ENCODE measurements at regions not wholly inside any gene's neighbourhood (a gene's known extent, or its start where the extent isn't known, plus 50 kb on each side); places are given as distances from the start of the nearest gene placed in this dataset.

DNA sequence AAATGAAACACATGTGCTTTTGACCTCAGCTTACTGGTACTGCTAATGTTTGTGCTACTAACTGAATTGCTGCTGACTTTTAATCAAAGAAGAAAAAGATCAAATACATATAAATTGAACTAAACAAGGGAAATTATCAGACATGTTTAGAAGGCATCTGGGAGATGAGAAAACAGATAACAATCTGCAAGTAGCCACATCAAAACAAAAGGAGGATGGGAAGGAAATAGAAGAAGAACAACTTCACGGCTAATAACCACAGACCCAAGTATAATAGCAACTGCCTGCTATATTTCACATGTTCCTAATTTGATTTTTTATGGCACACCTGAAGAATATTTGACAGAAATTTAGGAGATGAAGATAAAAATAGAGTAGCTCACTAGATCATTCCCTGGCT lies 542.6 kb upstream of the SYT4 start:
- no peaks in the 10 kb centered on the region for H3K9me3 Mint-ChIP-seq (ENCODE audit: unreplicated experiment)
- H3K36me3 Mint-ChIP-seq (ENCODE audit: insufficient read depth, unreplicated experiment), result no peaks in the 10 kb centered on the region
- POLR2A ChIA-PET, result no interaction called here
- H3K4me3 Mint-ChIP-seq (ENCODE audit: unreplicated experiment), result no peak overlapping the region
- BruUV-seq (replicated peaks), result no TSS peak
- intact Hi-C loops (cut with micrococcal nuclease), result no loop called here
- H3K27ac Mint-ChIP-seq (ENCODE audit: low read depth, unreplicated experiment), result no peak overlapping the region
- H3K4me1 Mint-ChIP-seq (ENCODE audit: insufficient read depth, unreplicated experiment), result no peaks in the 10 kb centered on the region
- no peaks in the 10 kb centered on the region for H3K27me3 Mint-ChIP-seq (ENCODE audit: insufficient read depth, unreplicated experiment)
- CTCF ChIA-PET, result interaction anchor here (0.6 kb wide), 1 partner anchor 158 kb away, joined by 3 read pairs; no protein-coding TSS in a partner anchor
- no peak for DNase-seq (ENCODE audit: unreplicated experiment)
- TF ChIP-seq CTCF (IDR thresholded peaks at IDR 0.05; ENCODE audit: unreplicated experiment), result no peak

DNA sequence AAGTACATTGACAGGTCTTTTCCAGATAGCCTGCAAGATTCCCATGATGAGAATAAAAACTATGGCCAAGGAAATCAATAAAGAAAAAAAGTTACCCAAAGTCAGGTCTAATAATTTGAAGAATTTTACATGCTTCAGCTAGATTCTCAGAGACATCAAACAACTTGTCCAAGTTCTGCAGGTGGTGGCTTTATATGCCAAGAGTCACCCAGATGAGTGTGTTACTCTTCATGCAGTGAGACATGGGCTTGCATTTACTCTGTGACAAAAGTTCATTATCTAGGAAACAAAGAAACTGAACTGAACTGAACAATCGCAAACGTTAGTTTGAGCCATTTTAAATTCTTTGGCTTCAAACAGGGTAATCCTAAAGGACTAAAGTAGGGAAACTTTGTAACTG lies 548.5 kb upstream of the SYT4 start:
- no peaks in the 10 kb centered on the region for H3K9me3 Mint-ChIP-seq (ENCODE audit: unreplicated experiment)
- CTCF ChIA-PET, result no interaction called here

DNA sequence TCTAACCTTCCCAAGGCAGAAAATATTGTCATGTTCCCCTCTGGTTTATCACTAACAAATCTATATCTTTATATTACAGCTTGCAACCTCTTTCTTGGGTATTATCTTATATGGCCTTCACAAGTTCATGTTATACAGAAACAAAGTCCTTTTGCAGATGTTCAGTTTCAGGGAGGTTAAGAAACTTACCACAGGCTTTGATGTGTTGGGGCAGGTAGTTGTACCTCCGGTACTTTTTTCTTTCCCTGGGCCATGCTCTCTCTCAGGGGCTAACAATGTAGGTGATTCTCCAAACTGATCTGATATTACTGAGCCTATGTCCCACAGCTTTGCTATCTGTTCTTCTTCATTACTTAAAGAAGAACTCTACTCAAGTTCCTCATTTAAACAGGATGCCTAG lies 548.9 kb upstream of the SYT4 start:
- TF ChIP-seq CTCF (IDR thresholded peaks at IDR 0.05; ENCODE audit: unreplicated experiment), result no peak
- POLR2A ChIA-PET, result interaction anchor here (0.6 kb wide), 1 partner anchor 287 kb away, joined by 3 read pairs; no protein-coding TSS in a partner anchor
- BruUV-seq (replicated peaks), result no TSS peak
- Mint-ChIP-seq H3K4me3 (ENCODE audit: unreplicated experiment) (no peak overlapping the region), H3K9me3 (ENCODE audit: unreplicated experiment) (no peaks in the 10 kb centered on the region), H3K36me3 (ENCODE audit: insufficient read depth, unreplicated experiment) (no peaks in the 10 kb centered on the region), H3K27me3 (ENCODE audit: insufficient read depth, unreplicated experiment) (no peaks in the 10 kb centered on the region), H3K27ac (ENCODE audit: low read depth, unreplicated experiment) (no peak overlapping the region), H3K4me1 (ENCODE audit: insufficient read depth, unreplicated experiment) (no peaks in the 10 kb centered on the region)
- no peak for DNase-seq (ENCODE audit: unreplicated experiment)
- CTCF ChIA-PET, result no interaction called here
- intact Hi-C loops (cut with micrococcal nuclease), result no loop called here

More for the DNA sequence above, 548.5 kb upstream of the SYT4 start:
- Mint-ChIP-seq H3K27me3 (ENCODE audit: insufficient read depth, unreplicated experiment) (no peaks in the 10 kb centered on the region), H3K4me3 (ENCODE audit: unreplicated experiment) (no peak overlapping the region), H3K27ac (ENCODE audit: low read depth, unreplicated experiment) (no peak overlapping the region), H3K36me3 (ENCODE audit: insufficient read depth, unreplicated experiment) (no peaks in the 10 kb centered on the region), H3K4me1 (ENCODE audit: insufficient read depth, unreplicated experiment) (no peaks in the 10 kb centered on the region)
- DNase-seq (ENCODE audit: unreplicated experiment), result no peak
- BruUV-seq (replicated peaks), result no TSS peak
- no peak for TF ChIP-seq CTCF (IDR thresholded peaks at IDR 0.05; ENCODE audit: unreplicated experiment)
- POLR2A ChIA-PET, result interaction anchor here (0.6 kb wide), 1 partner anchor 287 kb away, joined by 3 read pairs; no protein-coding TSS in a partner anchor
- intact Hi-C loops (cut with micrococcal nuclease), result no loop called here

- no peak overlapping the region for H3K4me3 Mint-ChIP-seq (ENCODE audit: unreplicated experiment)
- intact Hi-C loops (cut with micrococcal nuclease), result no loop called here
- no TSS peak for BruUV-seq (replicated peaks)
- H3K27ac Mint-ChIP-seq (ENCODE audit: low read depth, unreplicated experiment), result no peak overlapping the region
- no peaks in the 10 kb centered on the region for H3K36me3 Mint-ChIP-seq (ENCODE audit: insufficient read depth, unreplicated experiment)
- CTCF ChIA-PET, result interaction anchor here (0.6 kb wide), 1 partner anchor 8 kb away, joined by 4 read pairs; no protein-coding TSS in a partner anchor
- no peaks in the 10 kb centered on the region for H3K4me1 Mint-ChIP-seq (ENCODE audit: insufficient read depth, unreplicated experiment)
- H3K27me3 Mint-ChIP-seq (ENCODE audit: insufficient read depth, unreplicated experiment), result no peaks in the 10 kb centered on the region
- POLR2A ChIA-PET, result no interaction called here
- DNase-seq (ENCODE audit: unreplicated experiment), result no peak
- H3K9me3 Mint-ChIP-seq (ENCODE audit: unreplicated experiment), result no peaks in the 10 kb centered on the region
- no peak for TF ChIP-seq CTCF (IDR thresholded peaks at IDR 0.05; ENCODE audit: unreplicated experiment)
Measured at GRCh38 chr18:43827311-43827710, 550.0 kb upstream of the SYT4 start.
